ENCODE measurements at regions not wholly inside any gene's neighbourhood (a gene's known extent, or its start where the extent isn't known, plus 50 kb on each side); places are given as distances from the start of the nearest gene placed in this dataset.
"Not testable (repeated sequence)": the region's sequence is repeated elsewhere in the genome, so short reads cannot be mapped to it uniquely, and the experiment has no call there.

DNA sequence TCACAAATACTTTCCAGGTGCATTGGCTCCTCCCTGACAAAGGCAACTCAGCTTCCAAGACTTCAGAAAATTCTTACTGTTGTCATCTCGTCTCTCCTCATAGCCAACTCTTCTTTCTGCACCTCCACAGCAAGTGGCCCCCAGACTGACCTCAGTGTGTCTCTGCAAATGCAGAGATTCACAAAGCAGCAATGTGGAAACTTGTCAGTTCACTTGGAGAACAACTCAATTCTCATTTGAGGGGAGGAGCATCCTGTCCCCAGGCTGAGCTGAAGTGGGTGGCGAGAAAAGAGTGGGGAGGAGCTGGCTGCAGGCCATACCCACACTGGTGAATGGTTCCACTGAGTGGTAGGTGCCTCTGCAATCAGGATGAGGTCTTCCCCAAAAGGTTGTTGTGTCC, 248.7 kb upstream of the IL12A start:
- DNase-seq = no peak

DNA sequence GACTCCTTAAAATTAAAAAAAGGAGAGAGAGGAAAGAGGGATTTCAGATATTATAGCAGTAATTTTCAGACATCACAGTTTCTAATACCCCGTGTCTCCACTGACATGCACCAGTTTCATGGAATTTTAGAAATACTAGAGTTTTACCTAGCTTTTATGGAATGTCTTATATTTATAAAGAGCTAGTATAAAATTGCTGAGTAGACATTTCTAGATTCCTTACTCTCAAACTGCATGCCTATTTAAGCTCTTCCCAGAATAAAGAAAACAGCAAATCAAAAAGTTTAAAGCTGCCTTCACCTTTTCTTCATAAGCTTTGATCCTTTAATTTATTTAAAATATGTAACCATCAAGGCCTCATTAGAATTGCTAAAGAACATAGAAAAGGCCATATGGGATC, 247.4 kb upstream of the IL12A start:
- DNase-seq = no peak

DNA sequence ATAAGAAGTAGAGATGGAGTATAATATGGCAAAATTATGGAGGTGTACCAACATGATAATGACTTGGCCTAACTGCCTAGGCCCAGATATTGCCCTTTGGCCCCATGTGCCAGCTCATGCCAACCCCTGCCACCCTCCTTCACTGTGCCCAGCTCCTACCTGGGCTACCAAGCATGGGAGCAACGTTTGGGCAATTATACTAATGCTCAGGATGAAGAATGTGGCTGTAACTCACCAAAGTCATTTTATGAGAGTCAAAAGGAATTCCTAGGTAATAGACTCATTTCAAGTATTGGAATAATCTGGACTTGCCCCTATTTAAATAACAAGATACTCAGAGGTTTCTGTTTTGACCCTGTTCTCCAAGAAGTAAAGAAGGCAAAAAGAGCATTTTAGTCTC, 240.2 kb upstream of the IL12A start:
- DNase-seq = no peak

DNA sequence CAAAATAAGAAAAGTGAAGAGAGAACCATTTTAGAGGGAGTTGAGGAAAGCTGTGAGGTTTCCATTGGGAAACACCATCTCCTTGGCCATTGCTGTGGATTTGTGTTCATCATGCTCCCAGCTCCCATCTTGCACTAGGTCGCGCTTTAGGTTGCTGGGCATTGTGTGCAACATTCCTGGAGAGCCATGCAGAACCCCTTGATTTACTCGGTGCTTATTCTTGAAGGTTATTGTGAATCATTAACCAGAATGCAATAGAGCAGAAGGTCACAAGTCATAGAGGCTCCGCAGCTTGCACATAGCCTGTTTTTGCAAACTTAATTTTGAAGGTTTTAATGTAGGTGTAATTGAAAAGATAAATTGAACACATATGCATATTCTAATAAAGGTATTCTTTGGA, 239.2 kb upstream of the IL12A start:
- DNase-seq = no peak

DNA sequence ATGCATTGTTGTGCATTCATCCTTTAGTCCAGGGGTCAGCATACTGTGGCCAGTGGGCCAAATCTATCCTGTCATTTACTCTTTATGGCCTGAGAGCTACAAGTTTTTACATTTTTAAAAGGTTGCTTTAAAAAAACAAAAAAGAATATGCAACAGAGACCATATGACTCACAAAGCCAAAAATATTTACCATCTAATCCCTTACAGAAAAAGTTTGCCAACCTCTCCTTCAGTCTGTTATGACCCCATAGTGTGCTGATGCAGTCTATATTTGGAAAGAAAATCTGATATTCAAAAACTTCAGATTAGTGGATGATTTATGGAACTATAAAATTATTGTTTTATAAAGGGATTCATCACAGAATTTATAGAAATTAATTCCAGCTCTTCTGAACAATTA, 237.5 kb upstream of the IL12A start:
- no peak for DNase-seq

DNA sequence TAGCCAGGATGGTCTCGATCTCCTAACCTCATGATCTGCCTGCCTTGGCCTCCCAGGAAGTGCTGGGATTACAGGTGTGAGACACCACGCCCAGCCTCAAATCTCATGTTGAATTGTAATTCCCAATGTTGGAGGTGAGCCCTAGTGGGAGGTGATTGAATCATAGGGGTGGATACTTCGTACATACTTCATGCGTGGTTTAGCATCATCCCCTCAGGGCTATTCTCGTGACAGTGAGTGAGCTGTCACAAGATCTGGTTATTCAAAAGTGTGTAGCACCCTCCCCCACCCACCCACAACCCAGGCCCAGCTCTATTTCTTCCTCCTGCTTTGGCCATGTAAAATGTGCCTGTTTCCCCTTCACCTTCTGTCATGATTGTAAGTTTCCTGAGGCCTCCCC, 236.9 kb upstream of the IL12A start:
- no peak for DNase-seq

DNA sequence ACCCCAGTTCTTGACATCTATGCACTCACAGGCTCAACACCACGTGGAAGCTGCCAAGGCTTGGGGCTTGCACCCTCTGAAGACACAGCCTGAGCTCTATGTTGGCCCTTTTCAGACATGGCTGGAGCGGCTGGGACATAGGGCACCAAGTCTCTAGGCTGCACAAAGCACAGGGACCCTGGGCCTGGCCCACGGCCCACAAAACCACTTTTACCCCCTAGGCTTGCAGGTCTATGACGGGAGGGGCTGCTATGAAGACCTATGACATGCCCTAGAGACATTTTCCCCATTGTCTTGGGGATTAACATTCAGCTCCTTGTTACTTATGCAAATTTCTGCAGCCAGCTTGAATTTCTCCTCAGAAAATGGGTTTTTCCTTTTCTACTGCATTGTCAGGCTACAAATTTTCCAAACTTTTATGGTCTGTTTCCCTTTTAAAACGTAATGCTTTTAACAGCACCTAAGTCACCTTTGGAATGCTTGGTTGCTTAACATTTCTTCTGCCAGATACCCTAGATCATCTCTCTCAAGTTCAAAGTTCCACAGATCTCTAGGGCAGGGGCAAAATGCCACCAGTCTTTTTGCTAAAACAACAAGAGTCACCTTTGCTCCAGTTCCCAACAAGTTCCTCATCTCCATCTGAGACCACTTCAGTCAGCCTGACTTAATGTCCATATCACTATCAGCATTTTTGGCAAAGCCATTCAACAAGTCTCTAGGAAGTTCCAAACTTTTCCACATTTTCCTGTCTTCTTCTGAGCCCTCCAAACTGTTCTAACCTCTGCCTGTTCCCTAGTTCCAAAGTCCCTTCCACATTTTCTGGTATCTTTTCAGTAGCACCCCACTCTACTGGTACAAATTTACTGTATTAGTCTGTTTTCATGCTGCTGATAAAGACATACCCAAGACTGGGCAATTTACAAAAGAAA, 232.1 kb upstream of the IL12A start:
- not testable (repeated sequence) for DNase-seq

DNA sequence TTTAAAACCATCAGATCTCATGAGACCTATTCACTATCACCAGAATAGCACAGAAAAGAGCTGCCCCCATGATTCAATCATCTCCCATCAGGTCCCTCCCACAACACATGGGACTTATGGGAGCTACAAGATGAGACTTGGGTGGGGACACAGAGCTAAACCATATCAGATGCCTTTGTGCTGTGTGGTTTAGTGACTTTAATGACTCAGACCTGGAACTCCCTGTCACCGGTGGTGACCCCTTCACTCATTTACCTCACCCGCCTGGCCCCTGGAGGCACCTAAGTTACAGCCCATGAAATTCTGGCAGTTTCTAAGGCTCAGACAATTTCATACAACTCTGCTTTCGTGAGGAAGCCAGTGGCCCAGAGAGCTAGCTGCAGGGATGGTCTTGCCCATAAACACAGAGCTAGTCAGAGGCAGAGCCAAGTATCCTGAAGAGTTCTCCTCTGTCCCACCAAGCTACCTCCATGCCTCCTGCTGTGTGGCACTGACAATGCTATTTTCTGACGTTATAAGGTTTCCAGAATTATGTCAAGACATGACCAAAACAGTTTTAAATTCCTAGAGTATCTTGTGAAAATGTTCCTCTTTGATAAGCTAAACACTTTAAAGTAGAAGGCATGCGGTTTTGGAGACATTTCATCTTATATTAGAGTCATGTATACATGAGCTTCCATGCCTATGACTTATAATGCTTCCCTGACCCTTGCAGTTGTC, 231.1 kb upstream of the IL12A start:
- no peak for DNase-seq

DNA sequence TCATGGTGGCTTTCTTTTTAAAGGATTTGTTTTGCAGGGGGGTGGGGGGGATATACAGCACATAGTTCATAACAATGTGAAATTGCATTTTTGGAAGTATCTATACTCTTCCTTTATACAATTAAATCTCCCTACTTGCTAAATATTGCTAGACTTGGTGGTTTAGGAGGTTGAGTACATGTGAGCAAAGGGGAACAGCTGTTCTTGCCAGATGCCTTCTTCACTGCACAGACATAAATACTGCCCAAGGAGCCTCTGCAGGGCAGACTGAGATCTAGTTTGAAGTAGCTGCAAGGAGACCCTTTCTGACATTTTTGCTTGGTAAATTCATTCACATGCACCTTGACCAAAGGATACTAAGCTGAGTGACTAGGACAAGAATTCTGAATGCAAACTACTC, 228.6 kb upstream of the IL12A start:
- DNase-seq = no peak

DNA sequence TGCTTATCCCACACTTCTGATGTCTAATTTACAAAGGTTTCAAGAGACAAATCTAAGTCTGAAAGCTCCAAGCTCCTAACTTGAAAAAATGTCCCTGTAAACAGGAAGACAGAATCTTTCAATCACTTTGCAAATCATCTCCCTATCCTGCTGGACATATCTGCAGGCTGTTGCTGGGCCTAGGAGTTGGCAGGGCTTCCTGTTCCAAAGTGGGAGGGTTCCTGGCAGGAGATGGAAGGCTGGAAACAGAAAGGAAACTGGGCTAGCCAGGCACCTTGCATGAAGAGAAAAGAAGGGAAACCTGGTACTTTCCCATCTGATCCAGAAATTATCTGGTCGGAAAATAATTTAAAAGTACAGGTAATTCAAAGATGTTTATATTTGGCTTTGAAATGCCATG, 227.3 kb upstream of the IL12A start:
- no peak for DNase-seq

DNA sequence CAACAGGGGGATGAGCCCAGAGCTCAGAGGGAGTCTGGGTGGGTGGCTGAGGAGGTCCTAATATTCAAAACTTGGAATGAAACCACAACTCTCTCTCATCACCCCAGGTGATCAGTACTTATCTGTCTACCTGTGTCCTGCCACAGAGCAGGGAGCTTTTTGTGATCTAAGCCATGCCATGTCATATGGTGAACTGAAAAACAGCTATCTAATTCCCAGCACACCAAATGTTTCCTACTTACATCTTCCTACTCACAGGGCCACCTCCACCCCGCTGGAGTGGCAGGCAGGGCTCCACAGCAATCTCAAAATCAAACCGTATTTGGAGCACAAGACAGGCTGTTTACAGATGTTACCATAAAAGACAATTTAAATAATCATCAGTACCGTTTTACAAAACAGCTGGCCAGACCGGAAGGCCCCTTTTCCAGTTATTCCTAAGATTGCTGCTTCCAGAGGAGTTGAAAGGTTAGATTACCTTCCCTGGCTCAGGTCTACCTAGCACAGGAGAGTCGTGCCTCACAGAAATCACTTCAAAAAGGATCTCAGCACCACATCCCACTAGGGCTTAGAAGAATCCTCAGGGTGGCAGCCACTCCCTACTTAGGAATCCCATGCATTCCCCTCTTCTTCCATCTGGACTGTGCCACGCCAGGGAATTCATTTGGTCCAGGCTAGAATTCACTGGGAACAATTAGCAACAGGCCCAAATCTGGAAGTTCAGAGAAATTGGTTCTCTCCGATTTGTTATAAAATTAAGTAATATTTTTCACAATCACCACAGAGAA, 226.6 kb upstream of the IL12A start:
- DNase-seq = no peak

DNA sequence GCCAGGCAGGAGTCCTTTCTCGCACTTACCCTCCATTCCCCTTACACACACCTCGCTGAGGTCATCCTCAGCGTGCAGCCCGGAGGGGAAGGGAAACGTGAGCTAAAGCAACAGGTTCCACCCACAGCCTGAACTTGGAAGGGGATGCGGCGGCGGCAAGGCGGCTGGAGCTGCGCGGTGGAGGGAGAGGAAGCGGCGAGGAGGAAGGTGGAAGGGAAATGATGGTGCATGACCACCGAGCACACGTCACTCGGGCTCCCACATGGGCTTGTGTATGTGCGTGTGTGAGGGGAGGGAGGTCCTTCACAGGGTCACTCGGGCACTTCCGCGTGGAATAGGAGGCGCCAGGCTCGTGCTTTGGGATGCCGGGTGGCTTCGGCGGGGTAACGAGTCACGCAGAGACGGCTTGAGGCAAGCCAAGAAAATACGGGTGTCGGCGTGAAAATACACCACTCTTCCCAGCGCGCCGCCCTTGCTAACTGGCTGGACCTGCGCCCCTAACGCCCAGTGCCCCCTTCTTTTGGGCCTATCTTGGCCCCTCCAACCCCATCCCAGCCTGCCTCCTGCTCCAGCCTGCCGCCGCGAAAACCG, 225.5 kb upstream of the IL12A start:
- no peak for DNase-seq

DNA sequence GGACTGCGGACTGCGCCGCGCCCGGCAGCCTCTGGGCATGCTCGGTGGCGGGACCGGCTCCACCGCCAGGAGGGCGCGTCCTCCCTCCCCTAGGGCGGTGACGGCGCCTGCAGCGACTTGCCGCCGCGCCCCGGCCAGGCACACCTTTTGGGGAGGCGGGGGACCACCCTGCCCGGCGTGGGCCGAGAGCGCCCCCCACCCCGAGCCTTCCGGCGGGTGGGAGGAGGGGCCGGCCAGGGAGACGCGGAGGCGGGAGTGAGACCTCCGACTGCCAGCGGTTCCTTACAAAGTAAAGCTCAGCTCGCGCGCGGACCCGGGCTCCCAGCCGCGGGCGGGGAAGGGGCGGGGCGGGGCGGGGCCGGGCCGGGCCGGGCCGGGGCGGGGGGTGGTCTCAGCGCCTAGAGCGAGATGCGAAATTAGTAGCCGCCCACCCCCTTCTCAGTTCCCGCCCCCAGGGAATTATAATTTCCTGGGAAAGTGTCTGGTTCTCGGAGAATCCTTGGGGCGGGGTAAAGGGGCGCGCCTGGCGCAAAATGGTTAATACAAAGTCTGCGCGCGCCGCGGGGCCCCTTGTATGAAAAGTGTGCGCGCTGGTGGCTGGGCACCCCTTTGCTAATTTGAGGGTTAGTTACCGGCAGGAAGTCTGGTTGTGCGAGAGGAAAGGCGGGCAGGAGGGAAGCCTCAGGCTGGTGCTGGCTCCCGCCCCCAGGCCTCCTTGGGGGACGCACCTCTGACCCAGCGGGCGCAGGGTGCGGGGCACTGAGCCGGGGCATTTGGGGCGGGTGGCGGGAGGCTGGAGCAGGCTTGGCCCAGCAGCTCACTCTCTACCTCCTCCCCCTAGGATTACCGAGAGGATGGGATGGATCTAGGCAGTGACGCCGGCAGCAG, 224.8 kb upstream of the IL12A start:
- peak; percentile 85 for DNase-seq

DNA sequence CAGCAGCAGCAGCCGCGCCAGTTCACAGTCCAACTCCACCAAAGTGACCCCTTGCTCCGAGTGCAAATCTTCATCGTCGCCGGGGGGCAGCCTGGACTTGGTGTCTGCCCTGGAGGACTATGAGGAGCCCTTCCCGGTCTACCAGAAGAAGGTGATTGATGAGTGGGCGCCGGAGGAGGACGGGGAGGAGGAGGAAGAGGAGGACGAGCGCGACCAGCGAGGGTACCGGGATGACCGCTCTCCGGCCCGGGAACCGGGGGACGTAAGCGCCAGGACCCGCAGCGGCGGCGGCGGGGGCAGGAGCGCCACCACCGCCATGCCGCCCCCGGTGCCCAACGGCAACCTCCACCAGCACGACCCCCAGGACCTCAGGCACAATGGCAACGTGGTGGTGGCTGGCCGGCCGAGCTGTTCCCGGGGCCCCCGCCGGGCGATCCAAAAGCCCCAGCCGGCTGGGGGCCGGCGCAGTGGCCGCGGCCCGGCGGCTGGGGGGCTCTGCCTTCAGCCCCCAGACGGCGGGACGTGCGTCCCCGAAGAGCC, 224.1 kb upstream of the IL12A start:
- DNase-seq = no peak

DNA sequence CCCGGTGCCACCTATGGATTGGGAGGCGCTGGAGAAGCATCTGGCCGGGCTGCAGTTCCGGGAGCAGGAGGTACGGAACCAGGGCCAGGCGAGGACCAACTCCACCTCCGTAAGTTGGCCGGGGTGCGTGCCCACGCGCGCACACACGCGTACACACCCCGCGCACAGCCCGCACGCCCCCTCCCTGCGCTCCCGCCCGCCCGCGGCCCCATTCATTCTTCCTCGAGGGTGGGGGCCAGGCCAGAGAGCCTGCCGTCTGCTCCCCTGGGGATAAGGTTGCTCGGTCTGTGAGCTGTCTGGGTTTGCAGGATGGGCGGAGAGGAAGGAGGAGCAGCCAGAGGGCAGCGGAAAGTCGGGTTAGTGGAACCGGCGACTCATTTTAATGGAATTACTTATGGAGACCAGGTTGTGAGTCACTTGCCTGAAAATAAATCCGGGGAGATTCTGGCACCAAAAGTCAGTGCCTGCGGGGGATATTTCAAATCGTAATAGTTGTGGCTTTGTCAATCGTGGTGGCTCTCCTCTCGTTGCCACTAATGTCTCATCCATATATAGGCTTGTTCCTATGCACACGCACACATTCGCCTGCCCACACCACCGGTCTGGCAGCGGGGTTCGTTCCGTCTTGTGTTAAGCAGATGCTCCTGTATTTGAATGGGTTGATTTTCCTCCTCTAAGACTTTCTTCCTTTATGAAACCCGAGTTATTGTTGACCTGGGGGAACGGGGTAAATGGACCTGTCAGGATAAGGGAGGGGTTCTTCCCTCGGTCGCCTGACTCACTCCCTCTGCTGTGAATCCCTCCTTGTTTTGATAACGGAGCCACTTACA, 223.4 kb upstream of the IL12A start:
- no peak for DNase-seq

DNA sequence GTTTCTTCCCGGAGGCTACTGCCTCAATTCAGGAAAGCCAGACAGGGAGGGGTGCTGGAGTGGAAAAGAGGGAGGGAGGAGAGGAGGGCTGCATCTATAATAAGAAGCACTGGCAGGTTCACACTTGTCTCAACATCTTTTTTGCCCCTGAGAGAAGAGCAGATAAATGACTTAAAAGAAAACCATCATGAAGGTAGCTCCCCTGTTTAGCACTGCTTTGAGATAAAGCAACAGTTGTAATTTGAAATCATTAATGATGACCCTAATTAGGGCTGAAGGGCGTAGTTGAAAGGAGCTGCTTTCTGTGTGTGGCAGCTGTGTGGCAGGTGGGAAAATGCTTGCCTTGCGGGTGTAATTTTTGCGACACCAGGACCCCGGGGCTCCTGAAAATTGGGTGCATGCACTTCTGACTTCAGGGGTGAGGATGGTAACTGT, 222.8 kb upstream of the IL12A start:
- no peak for DNase-seq

DNA sequence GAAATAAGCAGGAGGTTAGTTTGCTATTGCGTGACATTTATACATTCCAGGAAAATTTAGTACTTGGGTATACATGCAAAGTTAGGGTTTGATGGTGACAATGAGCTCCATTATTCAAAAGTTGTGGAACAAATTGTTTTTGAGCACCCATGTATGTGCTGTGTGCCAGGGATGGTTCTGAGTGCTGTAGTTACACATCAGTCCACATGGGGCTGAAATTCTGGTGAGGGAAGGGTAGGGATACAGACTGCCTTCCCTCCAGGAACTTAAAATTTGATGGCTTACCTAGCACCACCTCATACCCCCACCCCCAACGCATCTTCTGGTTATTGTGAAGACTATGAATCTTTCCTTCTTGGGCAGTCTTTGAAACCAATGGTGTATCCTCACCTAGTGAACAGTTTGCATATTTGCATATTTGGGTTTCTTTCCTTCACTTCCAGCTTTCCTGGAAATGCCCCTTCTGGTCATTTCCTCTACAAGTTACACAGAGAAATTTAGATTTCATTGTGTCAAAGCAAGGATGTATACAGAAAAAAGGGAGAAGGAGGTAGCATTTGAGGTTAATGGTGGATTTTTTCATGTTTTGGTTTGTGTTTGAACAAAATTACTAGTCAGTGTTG, 222.0 kb upstream of the IL12A start:
- DNase-seq = no peak

DNA sequence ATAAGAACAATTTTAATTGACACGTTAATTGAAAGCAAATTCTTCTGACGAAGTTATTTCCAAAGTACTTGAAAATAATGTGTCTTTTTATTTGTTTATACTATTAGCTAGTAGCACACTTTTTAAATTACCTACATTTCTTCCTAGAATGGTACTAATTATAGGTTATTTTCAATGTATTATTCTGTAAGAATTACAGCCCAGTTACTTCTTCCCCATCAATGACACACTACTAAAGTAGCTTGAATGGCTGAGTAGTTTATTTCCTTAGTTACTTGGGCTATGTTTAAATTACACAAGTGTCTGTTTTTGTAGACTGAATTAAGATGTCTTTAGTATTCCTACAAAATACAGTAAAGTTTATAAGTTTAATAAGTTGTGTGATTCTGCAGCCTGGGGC, 217.6 kb upstream of the IL12A start:
- no peak for DNase-seq

DNA sequence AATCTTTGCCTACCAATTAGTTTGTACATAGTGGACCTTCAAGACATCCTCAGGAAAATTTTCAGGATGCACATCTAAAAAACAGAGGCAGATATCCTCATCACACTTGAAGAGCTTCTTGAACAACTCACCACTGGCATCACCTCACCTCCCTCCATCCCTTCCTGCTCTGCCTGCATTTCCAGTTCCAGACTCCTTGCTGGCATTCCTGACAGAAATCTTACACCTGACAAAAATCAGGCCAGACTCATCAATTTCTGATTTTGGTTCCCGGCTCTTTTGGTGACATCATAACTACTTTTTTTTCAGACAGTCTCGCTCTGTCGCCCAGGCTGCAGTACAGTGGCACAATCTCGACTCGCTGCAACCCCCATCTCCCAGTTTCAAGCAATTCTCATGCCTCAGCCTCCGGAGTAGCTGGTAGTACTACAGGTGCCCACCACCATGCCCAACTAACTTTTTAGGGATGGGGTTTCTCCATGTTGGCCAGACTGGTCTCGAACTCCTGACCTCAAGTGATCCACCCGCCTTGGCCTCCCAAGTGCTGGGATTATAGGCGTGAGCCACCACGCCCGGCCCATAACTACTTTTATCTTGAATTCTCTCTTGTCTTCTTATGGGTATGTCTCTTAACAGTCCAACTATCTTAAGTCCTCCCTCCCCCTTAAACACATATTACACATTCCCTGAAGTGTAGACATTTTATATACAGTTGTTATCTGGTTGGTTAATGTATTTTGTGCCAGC, 216.6 kb upstream of the IL12A start:
- DNase-seq = no peak

DNA sequence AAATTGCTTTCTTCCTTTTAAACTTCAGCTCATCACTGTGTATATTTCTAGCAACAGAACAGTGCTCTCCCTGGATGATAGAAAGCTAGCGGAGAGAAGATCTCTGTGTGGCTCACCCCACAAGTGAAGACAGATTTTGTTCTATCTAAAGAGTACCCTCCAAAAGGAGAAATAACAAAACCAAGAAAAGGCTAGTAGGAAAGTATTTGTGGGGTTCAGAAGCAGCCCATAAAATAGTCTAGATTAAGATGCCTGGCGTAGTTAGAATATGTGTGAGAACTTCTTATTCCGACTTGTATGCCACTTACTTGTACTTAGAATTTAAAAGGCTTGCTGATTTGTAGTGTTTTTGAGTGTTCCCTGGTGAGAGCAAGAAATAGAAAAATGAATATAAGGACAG, 214.9 kb upstream of the IL12A start:
- no peak for DNase-seq
